ENCODE measurements at regions not wholly inside any gene's neighbourhood (a gene's known extent, or its start where the extent isn't known, plus 50 kb on each side); places are given as distances from the start of the nearest gene placed in this dataset.

- no peaks in the 10 kb centered on the region for H3K36me3 ChIP-seq (ENCODE audit: insufficient read depth, insufficient read length, low read length)
- H3K9ac ChIP-seq (ENCODE audit: insufficient read length, low read depth): no peak overlapping the region
- DNase-seq (ENCODE audit: low read depth, low spot score): no peak
- H3K9me3 ChIP-seq (ENCODE audit: insufficient read depth, low read length): no peaks in the 10 kb centered on the region
- H3K27me3 ChIP-seq (ENCODE audit: insufficient read depth, insufficient read length): no peaks in the 10 kb centered on the region
- no peaks in the 10 kb centered on the region for H3K4me1 ChIP-seq (ENCODE audit: insufficient read depth, insufficient read length)
- no peak overlapping the region for H3K4me3 ChIP-seq (ENCODE audit: insufficient read length, low read depth)
- TF ChIP-seq YY1 (IDR thresholded peaks at IDR 0.05; ENCODE audit: insufficient read depth, insufficient read length): no peak
- no peak for TF ChIP-seq SUZ12 (IDR thresholded peaks at IDR 0.05; ENCODE audit: extremely low read depth, insufficient read depth, insufficient read length)
- no peak for TF ChIP-seq ZNF274 (IDR thresholded peaks at IDR 0.05; ENCODE audit: low read depth, low read length)
These were observed 166.9 kb upstream of the FOXD3 start for GRCh38 chr1:63155437-63155836.

- no peaks in the 10 kb centered on the region for H3K4me1 ChIP-seq (ENCODE audit: insufficient read depth, insufficient read length)
- H3K4me3 ChIP-seq (ENCODE audit: insufficient read length, low read depth): no peak overlapping the region
- H3K36me3 ChIP-seq (ENCODE audit: insufficient read depth, insufficient read length, low read length): no peaks in the 10 kb centered on the region
- DNase-seq (ENCODE audit: low read depth, low spot score): no peak
- no peaks in the 10 kb centered on the region for H3K9me3 ChIP-seq (ENCODE audit: insufficient read depth, low read length)
- no peaks in the 10 kb centered on the region for H3K27me3 ChIP-seq (ENCODE audit: insufficient read depth, insufficient read length)
- no peak overlapping the region for H3K9ac ChIP-seq (ENCODE audit: insufficient read length, low read depth)
- TF ChIP-seq YY1 (IDR thresholded peaks at IDR 0.05; ENCODE audit: insufficient read depth, insufficient read length): no peak
These were observed 165.3 kb upstream of the FOXD3 start for GRCh38 chr1:63157085-63157484.

- H3K9ac ChIP-seq (ENCODE audit: insufficient read length, low read depth): no peak overlapping the region
- no peaks in the 10 kb centered on the region for H3K27me3 ChIP-seq (ENCODE audit: insufficient read depth, insufficient read length)
- H3K36me3 ChIP-seq (ENCODE audit: insufficient read depth, insufficient read length, low read length): no peaks in the 10 kb centered on the region
- no peak for DNase-seq (ENCODE audit: low read depth, low spot score)
- TF ChIP-seq ZNF274 (IDR thresholded peaks at IDR 0.05; ENCODE audit: low read depth, low read length) (no peak), SUZ12 (IDR thresholded peaks at IDR 0.05; ENCODE audit: extremely low read depth, insufficient read depth, insufficient read length) (no peak), YY1 (IDR thresholded peaks at IDR 0.05; ENCODE audit: insufficient read depth, insufficient read length) (no peak)
- H3K4me3 ChIP-seq (ENCODE audit: insufficient read length, low read depth): no peak overlapping the region
- no peaks in the 10 kb centered on the region for H3K4me1 ChIP-seq (ENCODE audit: insufficient read depth, insufficient read length)
- no peaks in the 10 kb centered on the region for H3K9me3 ChIP-seq (ENCODE audit: insufficient read depth, low read length)
These were observed 153.3 kb upstream of the FOXD3 start for GRCh38 chr1:63169057-63169456.

- H3K36me3 ChIP-seq (ENCODE audit: insufficient read depth, insufficient read length, low read length): no peaks in the 10 kb centered on the region
- no peak overlapping the region for H3K4me3 ChIP-seq (ENCODE audit: insufficient read length, low read depth)
- H3K4me1 ChIP-seq (ENCODE audit: insufficient read depth, insufficient read length): no peaks in the 10 kb centered on the region
- H3K27me3 ChIP-seq (ENCODE audit: insufficient read depth, insufficient read length): no peaks in the 10 kb centered on the region
- H3K9ac ChIP-seq (ENCODE audit: insufficient read length, low read depth): no peak overlapping the region
- peaks cover 10% of the 10 kb centered on the region; the same call in 1 of the 2 replicates for H3K9me3 ChIP-seq (ENCODE audit: insufficient read depth, low read length)
- TF ChIP-seq ZNF274 (IDR thresholded peaks at IDR 0.05; ENCODE audit: low read depth, low read length) (no peak), SUZ12 (IDR thresholded peaks at IDR 0.05; ENCODE audit: extremely low read depth, insufficient read depth, insufficient read length) (no peak), YY1 (IDR thresholded peaks at IDR 0.05; ENCODE audit: insufficient read depth, insufficient read length) (no peak)
- no peak for DNase-seq (ENCODE audit: low read depth, low spot score)
These were observed 149.2 kb upstream of the FOXD3 start for GRCh38 chr1:63173161-63173560.

GRCh38 chr1:63189677-63190076 is 132.7 kb upstream of the FOXD3 start:
- TF ChIP-seq SUZ12 (IDR thresholded peaks at IDR 0.05; ENCODE audit: extremely low read depth, insufficient read depth, insufficient read length) (no peak), ZNF274 (IDR thresholded peaks at IDR 0.05; ENCODE audit: low read depth, low read length) (no peak), YY1 (IDR thresholded peaks at IDR 0.05; ENCODE audit: insufficient read depth, insufficient read length) (no peak)
- H3K4me1 ChIP-seq (ENCODE audit: insufficient read depth, insufficient read length): no peaks in the 10 kb centered on the region
- H3K9me3 ChIP-seq (ENCODE audit: insufficient read depth, low read length): no peaks in the 10 kb centered on the region
- no peak overlapping the region for H3K9ac ChIP-seq (ENCODE audit: insufficient read length, low read depth)
- peak; percentile 95 for DNase-seq (ENCODE audit: low read depth, low spot score)
- no peak overlapping the region for H3K4me3 ChIP-seq (ENCODE audit: insufficient read length, low read depth)
- no peaks in the 10 kb centered on the region for H3K36me3 ChIP-seq (ENCODE audit: insufficient read depth, insufficient read length, low read length)
- H3K27me3 ChIP-seq (ENCODE audit: insufficient read depth, insufficient read length): peaks cover 23% of the 10 kb centered on the region

- H3K4me3 ChIP-seq (ENCODE audit: insufficient read length, low read depth): no peak overlapping the region
- no peaks in the 10 kb centered on the region for H3K9me3 ChIP-seq (ENCODE audit: insufficient read depth, low read length)
- H3K9ac ChIP-seq (ENCODE audit: insufficient read length, low read depth): no peak overlapping the region
- no peak for TF ChIP-seq ZNF274 (IDR thresholded peaks at IDR 0.05; ENCODE audit: low read depth, low read length)
- no peak for TF ChIP-seq SUZ12 (IDR thresholded peaks at IDR 0.05; ENCODE audit: extremely low read depth, insufficient read depth, insufficient read length)
- no peak for TF ChIP-seq YY1 (IDR thresholded peaks at IDR 0.05; ENCODE audit: insufficient read depth, insufficient read length)
- no peaks in the 10 kb centered on the region for H3K36me3 ChIP-seq (ENCODE audit: insufficient read depth, insufficient read length, low read length)
- no peak for DNase-seq (ENCODE audit: low read depth, low spot score)
- H3K27me3 ChIP-seq (ENCODE audit: insufficient read depth, insufficient read length): peaks cover 28% of the 10 kb centered on the region
- no peaks in the 10 kb centered on the region for H3K4me1 ChIP-seq (ENCODE audit: insufficient read depth, insufficient read length)
These were observed 132.2 kb upstream of the FOXD3 start for GRCh38 chr1:63190171-63190570.

GRCh38 chr1:63198871-63199394 is 123.4 kb upstream of the FOXD3 start:
- H3K4me3 ChIP-seq (ENCODE audit: insufficient read length, low read depth): no peak overlapping the region
- H3K9ac ChIP-seq (ENCODE audit: insufficient read length, low read depth): no peak overlapping the region
- no peaks in the 10 kb centered on the region for H3K36me3 ChIP-seq (ENCODE audit: insufficient read depth, insufficient read length, low read length)
- peaks cover 78% of the 10 kb centered on the region for H3K27me3 ChIP-seq (ENCODE audit: insufficient read depth, insufficient read length)
- H3K9me3 ChIP-seq (ENCODE audit: insufficient read depth, low read length): no peaks in the 10 kb centered on the region; the same call in 1 of the 2 replicates
- H3K4me1 ChIP-seq (ENCODE audit: insufficient read depth, insufficient read length): peaks cover 2% of the 10 kb centered on the region
- DNase-seq (ENCODE audit: low read depth, low spot score): peak; percentile 69
- TF ChIP-seq SUZ12 (IDR thresholded peaks at IDR 0.05; ENCODE audit: extremely low read depth, insufficient read depth, insufficient read length): no peak
- TF ChIP-seq ZNF274 (IDR thresholded peaks at IDR 0.05; ENCODE audit: low read depth, low read length): no peak
- TF ChIP-seq YY1 (IDR thresholded peaks at IDR 0.05; ENCODE audit: insufficient read depth, insufficient read length): no peak

All from NT2/D1 (cell line).